DOHH2 (cell line): ENCODE measurements at regions not wholly inside any gene's neighbourhood (a gene's known extent, or its start where the extent isn't known, plus 50 kb on each side); places are given as distances from the start of the nearest gene placed in this dataset.

Source experiments
- H3F3A ChIP-seq: fragments of 200-600 bp; sonication (generic), shearing (Covaris generic); 2 replicates; pipeline ENCODE4 v1.6.0; 2016; ENCODE audit warnings: antibody characterized with exemption, mild to moderate bottlenecking; ENCODE audit not compliant: control insufficient read depth, insufficient read depth
- H3K27ac ChIP-seq: fragments of 200-600 bp; sonication (generic); 2 replicates; pipeline ENCODE4 v1.5.1; 2014; ENCODE audit warnings: low read depth, mild to moderate bottlenecking, low read length, moderate library complexity
- H3K27me3 ChIP-seq: fragments of 200-600 bp; sonication (generic); 2 replicates; pipeline ENCODE4 v1.6.1; 2014; ENCODE audit warnings: mild to moderate bottlenecking, low read length, mixed read lengths; ENCODE audit not compliant: control insufficient read depth
- H3K36me3 ChIP-seq: fragments of 200-600 bp; sonication (generic); 2 replicates; pipeline ENCODE4 v1.6.1; 2014; ENCODE audit warnings: mild to moderate bottlenecking, low read length, moderate library complexity, mixed read lengths; ENCODE audit not compliant: control insufficient read depth
- H3K4me1 ChIP-seq: fragments of 200-600 bp; sonication (generic); 2 replicates; pipeline ENCODE4 v1.6.1; 2014; ENCODE audit warnings: mild to moderate bottlenecking, low read length, mixed read lengths; ENCODE audit not compliant: control insufficient read depth
- H3K4me2 ChIP-seq: fragments of 200-600 bp; sonication (generic); 2 replicates; pipeline ENCODE4 v1.6.0; 2014; ENCODE audit warnings: mild to moderate bottlenecking, low read length, moderate library complexity
- H3K4me3 ChIP-seq: fragments of 200-600 bp; sonication (generic); 2 replicates; pipeline ENCODE4 v1.5.1; 2014; ENCODE audit warnings: mild to moderate bottlenecking, low read length, mixed read lengths
- H3K79me2 ChIP-seq: fragments of 200-600 bp; sonication (generic); 2 replicates; pipeline ENCODE4 v1.6.1; 2014; ENCODE audit warnings: mild to moderate bottlenecking, low read length, mixed read lengths; ENCODE audit not compliant: control insufficient read depth
- H3K9me2 ChIP-seq: fragments of 200-600 bp; sonication (generic); replicated peaks from 2 replicates; pipeline ENCODE4 v1.6.1; 2014; ENCODE audit warnings: mild to moderate bottlenecking, low read length, mixed read lengths; ENCODE audit not compliant: control insufficient read depth
- H3K9me3 ChIP-seq: fragments of 200-600 bp; sonication (generic); 2 replicates; pipeline ENCODE4 v1.6.1; 2014; ENCODE audit warnings: antibody characterized with exemption, low read length, mixed read lengths; ENCODE audit not compliant: control insufficient read depth, insufficient read depth
- H4K20me1 ChIP-seq: fragments of 200-600 bp; sonication (generic); 2 replicates; pipeline ENCODE4 v1.6.0; 2014; ENCODE audit warnings: low read depth, mild to moderate bottlenecking, antibody characterized with exemption, low read length, moderate library complexity; ENCODE audit not compliant: control insufficient read depth, insufficient read depth
- CTCF ChIP-seq: fragments of 200-600 bp; sonication (generic); IDR thresholded peaks from one replicate; pipeline ENCODE4 v1.5.1; 2014; ENCODE audit warnings: antibody characterized with exemption, mild to moderate bottlenecking, low read depth, low read length; ENCODE audit not compliant: poor library complexity, severe bottlenecking
- EZH2phosphoT487 ChIP-seq: fragments of 200-600 bp; sonication (generic); IDR thresholded peaks from 2 replicates; pipeline ENCODE4 v1.6.1; 2017; ENCODE audit warnings: borderline replicate concordance, mild to moderate bottlenecking, antibody characterized with exemption, low read length, moderate library complexity, mixed read lengths

GRCh38 chr17:68718465-68718864 is 117.3 kb upstream of the FAM20A start:
- TF ChIP-seq CTCF = no peak
- no peak for TF ChIP-seq EZH2phosphoT487
- no peaks in the 10 kb centered on the region for H3K9me3 ChIP-seq
- no peaks in the 10 kb centered on the region for H3F3A ChIP-seq
- H3K79me2 ChIP-seq = no peaks in the 10 kb centered on the region
- no peak overlapping the region for H3K4me2 ChIP-seq
- H3K4me3 ChIP-seq = no peak overlapping the region
- no peaks in the 10 kb centered on the region for H3K4me1 ChIP-seq
- no peaks in the 10 kb centered on the region for H3K36me3 ChIP-seq
- no peaks in the 10 kb centered on the region for H4K20me1 ChIP-seq
- no peaks in the 10 kb centered on the region for H3K27me3 ChIP-seq
- H3K9me2 ChIP-seq = no peaks in the 10 kb centered on the region
- H3K27ac ChIP-seq = no peak overlapping the region

- TF ChIP-seq CTCF (no peak), EZH2phosphoT487 (no peak)
- no peaks in the 10 kb centered on the region for H3K9me2 ChIP-seq
- H3K36me3 ChIP-seq = no peaks in the 10 kb centered on the region
- no peak overlapping the region for H3K27ac ChIP-seq
- no peaks in the 10 kb centered on the region for H3K27me3 ChIP-seq
- H3K4me3 ChIP-seq = no peak overlapping the region
- no peaks in the 10 kb centered on the region for H3K9me3 ChIP-seq
- H3K4me1 ChIP-seq = no peaks in the 10 kb centered on the region
- H4K20me1 ChIP-seq = no peaks in the 10 kb centered on the region
- no peaks in the 10 kb centered on the region for H3F3A ChIP-seq
- no peak overlapping the region for H3K4me2 ChIP-seq
- no peaks in the 10 kb centered on the region for H3K79me2 ChIP-seq
Measured at GRCh38 chr17:68714676-68715075, 113.5 kb upstream of the FAM20A start.

GRCh38 chr17:68711858-68712257 is 110.7 kb upstream of the FAM20A start:
- Histone ChIP-seq H3K4me2 (no peak overlapping the region), H3K36me3 (no peaks in the 10 kb centered on the region), H3K4me1 (no peaks in the 10 kb centered on the region), H4K20me1 (no peaks in the 10 kb centered on the region), H3K4me3 (no peak overlapping the region), H3K9me2 (no peaks in the 10 kb centered on the region), H3K79me2 (no peaks in the 10 kb centered on the region), H3K9me3 (no peaks in the 10 kb centered on the region), H3K27me3 (no peaks in the 10 kb centered on the region), H3K27ac (no peak overlapping the region), H3F3A (no peaks in the 10 kb centered on the region)
- no peak for TF ChIP-seq CTCF
- no peak for TF ChIP-seq EZH2phosphoT487

- TF ChIP-seq EZH2phosphoT487 = no peak
- no peaks in the 10 kb centered on the region for H3K4me1 ChIP-seq
- H4K20me1 ChIP-seq = no peaks in the 10 kb centered on the region
- no peaks in the 10 kb centered on the region for H3K27me3 ChIP-seq
- H3K9me3 ChIP-seq = no peaks in the 10 kb centered on the region
- H3F3A ChIP-seq = no peaks in the 10 kb centered on the region
- H3K36me3 ChIP-seq = no peaks in the 10 kb centered on the region
- H3K4me3 ChIP-seq = no peak overlapping the region
- no peak overlapping the region for H3K27ac ChIP-seq
- H3K9me2 ChIP-seq = no peaks in the 10 kb centered on the region
- H3K4me2 ChIP-seq = no peak overlapping the region
- no peaks in the 10 kb centered on the region for H3K79me2 ChIP-seq
Measured at GRCh38 chr17:68710976-68711375, 109.8 kb upstream of the FAM20A start.
